Upper lobe of left lung (tissue), 4 donors: ENCODE measurements at regions not wholly inside any gene's neighbourhood (a gene's known extent, or its start where the extent isn't known, plus 50 kb on each side); places are given as distances from the start of the nearest gene placed in this dataset.

ENCODE experiments used
- CTCF ChIP-seq, 6 experiments: fragments of 450-650 bp in 4 of 6; fragments of 200-600 bp in 2 of 6; sonication (generic) in 2 of 6; IDR thresholded peaks; one replicate each; pipeline ENCODE4 v1.5.1; 2016 to 2019; ENCODE audit warnings: antibody characterized with exemption in 6 of 6
- POLR2A ChIP-seq, 4 donors: fragments of 450-650 bp; IDR thresholded peaks; one replicate each; pipeline ENCODE4 v1.5.1; 2016 to 2017; ENCODE audit warnings: antibody characterized with exemption in 4 of 4, mild to moderate bottlenecking in 2 of 4
- POLR2AphosphoS5 ChIP-seq, 2 donors: sonication (generic); formaldehyde crosslinking; IDR thresholded peaks; one replicate each; pipeline ENCODE4 v1.5.1; 2017; ENCODE audit warnings: antibody characterized with exemption in 2 of 2

GRCh38 chr7:25964483-25964991 lies 187.5 kb upstream of the NFE2L3 start:
- no peak for TF ChIP-seq CTCF (IDR thresholded peaks at IDR 0.05)
- TF ChIP-seq POLR2A (IDR thresholded peaks at IDR 0.05) = no peak
- TF ChIP-seq POLR2AphosphoS5 (IDR thresholded peaks at IDR 0.05) = no peak
